HG03095 (cell line): ENCODE measurements at regions not wholly inside any gene's neighbourhood (a gene's known extent, or its start where the extent isn't known, plus 50 kb on each side); places are given as distances from the start of the nearest gene placed in this dataset.

ENCODE experiments used
- ATAC-seq: cut with Tn5 transposase; IDR thresholded peaks from one replicate; pipeline ENCODE4 v1.9.1; 2021; ENCODE audit warnings: moderate library complexity; ENCODE audit not compliant: unreplicated experiment

DNA sequence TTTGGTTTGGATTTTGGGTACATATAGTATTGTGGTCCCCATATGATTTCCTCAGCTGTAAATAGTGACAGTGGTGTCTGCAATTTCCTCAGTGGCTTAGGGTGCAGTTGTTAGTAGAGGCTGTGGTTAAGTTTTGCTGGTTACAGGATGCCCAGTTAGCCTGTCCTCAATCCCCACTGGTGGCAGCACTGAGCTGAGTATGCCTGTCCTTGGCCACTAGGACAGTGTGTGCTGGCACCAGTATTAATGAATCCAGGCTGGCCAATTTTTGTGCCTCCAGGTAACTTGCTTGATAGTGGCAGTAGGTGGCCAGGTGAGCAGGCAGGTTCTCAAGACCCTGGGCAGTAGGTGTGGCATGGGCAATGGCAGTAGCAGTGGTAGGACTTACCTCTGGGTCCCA lies 973.1 kb downstream of the TMEM182 start:
- ATAC-seq = no peak

- ATAC-seq = no peak
Measured at GRCh38 chr2:103738108-103738507, 976.3 kb downstream of the TMEM182 start.

GRCh38 chr2:103738606-103739005 lies 976.8 kb downstream of the TMEM182 start:
- no peak for ATAC-seq

- no peak for ATAC-seq
Measured at GRCh38 chr2:103739186-103739585, 977.4 kb downstream of the TMEM182 start.

DNA sequence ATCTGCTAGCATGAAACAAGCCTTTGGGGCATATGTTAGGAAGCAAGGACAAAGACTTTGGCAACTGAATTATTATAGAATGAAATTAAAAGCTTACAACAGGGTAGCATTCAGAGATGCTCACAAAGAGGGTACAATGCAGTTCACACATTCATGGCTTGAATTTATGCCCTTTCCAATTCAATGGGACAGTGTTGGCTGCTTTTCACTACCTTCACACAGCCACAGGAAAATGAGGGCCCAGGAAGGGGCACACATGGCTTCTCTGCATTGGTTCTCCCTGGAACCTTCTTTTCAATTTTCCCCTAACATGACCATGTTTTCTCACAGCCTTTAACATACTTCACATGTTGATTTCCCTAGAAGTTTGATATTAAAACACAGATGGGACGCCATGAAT lies 978.1 kb downstream of the TMEM182 start:
- no peak for ATAC-seq

DNA sequence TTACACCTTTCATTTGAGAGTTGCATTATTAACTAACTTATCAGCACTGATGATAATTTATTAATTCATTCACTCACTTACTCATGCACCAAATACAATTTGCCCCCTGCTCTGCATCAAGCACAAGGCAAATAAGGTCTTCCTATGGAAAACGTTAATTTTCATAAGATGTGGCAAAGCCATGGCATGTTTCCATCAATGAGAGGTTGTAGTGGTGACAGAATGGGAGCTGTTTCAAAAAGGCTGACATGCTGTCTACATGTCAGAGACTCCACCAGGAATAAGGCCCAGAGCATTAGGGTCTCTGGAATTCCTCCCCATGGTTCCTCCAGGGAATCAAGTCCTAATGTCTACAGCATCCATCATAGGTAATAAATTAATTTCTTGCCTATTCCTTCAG lies 978.8 kb downstream of the TMEM182 start:
- ATAC-seq = no peak

DNA sequence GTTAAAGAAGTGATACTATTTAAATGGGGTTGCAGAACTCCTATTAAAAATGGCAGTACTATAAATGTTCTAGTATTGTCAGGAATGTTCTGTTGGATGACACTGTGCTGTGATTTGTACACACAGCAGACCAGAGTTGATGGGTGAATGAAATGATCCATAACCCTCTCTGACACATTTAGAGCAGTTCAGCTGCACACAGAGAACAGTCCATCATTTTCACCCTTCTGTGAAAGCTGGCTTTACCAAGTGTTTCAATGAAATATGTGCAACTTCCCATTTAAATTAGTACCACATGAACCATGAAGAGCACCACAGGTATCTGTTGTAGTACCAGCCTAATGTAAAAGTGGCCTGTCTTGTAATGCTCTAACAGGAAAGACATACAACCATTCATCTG lies 981.4 kb downstream of the TMEM182 start:
- ATAC-seq = no peak

DNA sequence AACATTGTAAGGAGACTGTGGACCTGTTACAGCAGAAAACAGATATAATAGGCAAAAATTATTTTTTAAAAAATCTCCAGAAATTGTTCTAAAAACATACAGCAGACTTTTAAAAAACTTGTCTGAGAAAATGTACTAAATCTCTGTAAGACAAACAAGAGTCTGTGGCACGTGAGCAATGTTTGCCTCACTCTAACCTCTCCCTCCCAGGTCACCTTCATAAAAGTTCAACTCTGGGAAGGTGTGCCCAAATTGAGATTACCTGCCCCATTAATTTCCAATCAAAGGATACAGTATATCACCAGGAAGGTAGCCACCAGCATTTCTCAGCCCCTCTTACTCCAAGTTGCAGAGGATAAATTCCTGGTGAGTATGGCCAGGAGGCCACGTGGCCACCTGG lies 992.7 kb downstream of the TMEM182 start:
- no peak for ATAC-seq

GRCh38 chr2:103773884-103774283 lies 1012.1 kb downstream of the TMEM182 start:
- no peak for ATAC-seq

GRCh38 chr2:103780088-103780702 lies 1018.4 kb downstream of the TMEM182 start:
- no peak for ATAC-seq

DNA sequence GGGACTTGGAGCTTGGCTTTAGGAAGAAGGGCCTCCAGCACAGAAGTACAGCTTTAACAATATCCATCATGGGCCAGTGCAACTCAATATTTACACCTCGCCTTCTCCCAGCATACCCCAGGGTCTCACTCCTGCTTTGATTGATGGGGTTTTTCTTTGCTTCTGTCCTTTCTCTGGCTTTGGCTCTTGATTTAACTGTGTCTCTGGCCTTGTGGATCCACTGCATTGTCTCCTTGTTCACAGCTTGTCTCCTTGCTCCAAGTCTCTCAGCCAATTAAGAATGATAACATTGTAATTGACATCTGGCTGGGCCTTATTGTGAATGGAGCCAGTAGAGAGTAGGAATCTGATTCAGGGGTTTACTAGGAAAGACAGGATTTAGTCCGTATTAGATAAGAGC lies 1019.5 kb downstream of the TMEM182 start:
- no peak for ATAC-seq

DNA sequence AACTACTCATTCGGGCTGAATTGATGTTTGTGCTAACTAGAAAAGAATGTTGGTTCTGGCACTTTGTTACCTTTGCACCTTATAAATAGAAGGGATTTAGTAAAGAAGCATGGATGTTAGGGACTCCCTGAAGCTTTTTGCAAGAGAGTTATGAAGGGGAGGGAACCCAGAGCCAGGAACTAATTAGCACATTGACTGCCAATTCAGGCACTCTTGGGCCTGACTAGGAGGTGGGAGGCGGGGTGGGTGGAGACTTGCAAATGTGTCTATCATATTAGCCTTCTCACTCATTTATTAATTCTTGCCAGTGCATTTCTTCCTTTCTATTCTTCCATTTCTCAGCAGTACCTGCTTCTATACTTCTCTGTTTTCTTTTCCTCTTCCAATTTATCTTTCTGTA lies 1022.4 kb downstream of the TMEM182 start:
- ATAC-seq = no peak

- no peak for ATAC-seq
Measured at GRCh38 chr2:103785432-103785831, 1023.6 kb downstream of the TMEM182 start.

DNA sequence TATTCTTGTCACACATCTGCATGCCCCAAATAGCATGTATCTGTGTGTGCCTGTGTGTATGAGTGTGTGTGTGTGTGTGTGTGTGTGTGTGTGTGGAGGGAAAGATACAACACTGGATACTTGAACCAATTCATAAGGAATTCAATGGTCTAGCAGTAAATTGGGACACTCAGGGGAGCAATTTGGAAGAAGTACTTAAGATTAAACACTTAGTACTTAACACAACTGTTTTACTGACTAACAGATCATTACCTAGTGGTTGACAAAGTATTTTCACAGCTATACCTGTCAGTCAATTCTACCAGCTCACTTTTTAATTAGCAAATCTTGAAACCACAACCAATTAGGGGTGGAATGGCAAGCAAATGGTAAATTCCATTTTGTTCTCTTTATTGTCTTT lies 1024.1 kb downstream of the TMEM182 start:
- no peak for ATAC-seq

GRCh38 chr2:103788389-103788788 lies 1026.6 kb downstream of the TMEM182 start:
- no peak for ATAC-seq

DNA sequence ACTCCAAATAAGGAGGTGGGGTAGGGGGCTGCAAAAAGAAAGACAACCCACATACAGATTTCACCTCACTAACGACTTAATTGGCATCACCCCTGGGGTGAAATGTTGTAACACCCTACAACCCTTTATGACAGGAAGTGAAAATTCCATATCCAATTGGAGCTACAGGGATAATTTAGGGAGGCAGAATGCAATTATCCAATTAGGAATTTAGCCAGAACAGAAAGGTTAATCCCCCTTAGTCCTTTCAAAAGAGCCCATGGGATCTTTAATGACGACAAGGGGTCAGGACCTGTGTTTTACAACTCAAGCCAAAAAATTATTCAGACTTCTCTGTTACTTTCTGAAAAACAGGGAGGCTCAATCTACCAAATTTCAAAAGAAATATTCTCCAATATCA lies 1027.1 kb downstream of the TMEM182 start:
- no peak for ATAC-seq

DNA sequence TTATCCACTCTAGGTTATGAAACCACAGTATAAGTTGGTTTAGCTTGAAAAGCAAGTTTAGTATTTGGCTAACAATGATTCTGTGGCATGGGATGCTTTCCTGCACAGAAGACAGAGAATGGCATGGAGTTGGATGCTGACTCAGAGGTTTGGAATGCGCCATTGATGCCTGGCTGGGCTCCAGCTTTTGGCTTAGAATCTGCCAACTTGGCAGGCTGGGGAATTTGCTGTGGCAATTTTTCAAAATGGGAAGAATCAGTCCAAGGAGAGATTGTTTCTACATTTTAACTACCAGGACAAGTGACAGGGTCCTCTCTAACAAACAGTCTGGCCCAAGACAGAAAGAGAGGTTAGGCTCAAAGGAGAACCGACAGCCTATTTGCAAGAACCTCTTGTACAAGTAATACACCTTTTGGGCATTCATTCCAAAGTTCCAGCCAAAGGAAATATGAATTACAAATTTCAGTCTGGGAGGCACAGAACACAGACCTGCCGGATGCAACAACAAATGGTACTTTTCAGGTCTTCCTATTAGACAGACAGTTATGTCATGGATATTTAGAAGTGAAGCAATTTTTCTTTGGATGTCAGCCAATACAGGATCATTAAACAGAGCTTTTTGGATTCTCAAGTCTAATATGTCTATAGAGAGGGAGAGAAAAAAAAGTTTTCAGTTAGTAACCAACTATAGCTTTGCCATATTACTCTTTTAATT lies 1027.7 kb downstream of the TMEM182 start:
- ATAC-seq = no peak

DNA sequence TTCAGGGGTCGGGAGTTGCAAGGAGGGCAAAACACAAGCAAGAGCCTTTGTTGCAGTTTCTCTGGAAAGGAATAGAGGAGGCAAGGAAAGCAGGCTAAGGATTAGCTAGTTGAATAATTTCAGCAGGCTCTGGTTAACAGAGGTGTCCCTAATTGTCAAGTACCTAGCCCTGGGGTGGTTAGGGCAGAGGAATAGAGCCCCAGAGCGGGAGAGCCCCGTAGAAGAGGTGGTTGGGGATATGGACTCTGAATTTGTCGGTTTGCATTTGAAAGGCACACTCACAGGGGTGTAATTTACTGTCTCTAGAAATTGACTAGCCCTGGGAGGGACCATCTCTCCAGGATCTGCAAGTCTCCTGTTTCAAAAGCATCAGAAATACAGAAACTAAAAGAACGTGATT lies 1030.2 kb downstream of the TMEM182 start:
- ATAC-seq = no peak

GRCh38 chr2:103798291-103798690 lies 1036.5 kb downstream of the TMEM182 start:
- ATAC-seq = no peak

DNA sequence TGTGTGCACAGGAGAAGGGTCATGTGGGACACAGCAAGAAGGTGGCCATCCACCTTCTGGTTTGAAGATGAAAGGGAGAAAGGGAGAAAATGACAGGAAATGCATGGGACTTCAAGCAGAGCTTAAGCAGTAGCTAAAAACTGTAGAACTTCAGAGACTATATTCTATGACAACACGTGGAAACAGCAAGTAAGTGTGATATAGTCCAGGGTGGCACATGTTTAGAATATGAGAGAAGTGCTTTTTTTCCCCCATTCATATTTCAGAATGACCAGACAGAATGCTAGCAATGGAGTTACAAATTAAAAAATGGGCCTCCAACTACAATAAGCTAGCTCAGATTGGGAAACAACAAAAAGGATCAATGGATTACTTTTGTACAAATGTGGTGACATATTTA lies 1042.2 kb downstream of the TMEM182 start:
- ATAC-seq = no peak

- no peak for ATAC-seq
Measured at GRCh38 chr2:103805746-103806145, 1043.9 kb downstream of the TMEM182 start.

DNA sequence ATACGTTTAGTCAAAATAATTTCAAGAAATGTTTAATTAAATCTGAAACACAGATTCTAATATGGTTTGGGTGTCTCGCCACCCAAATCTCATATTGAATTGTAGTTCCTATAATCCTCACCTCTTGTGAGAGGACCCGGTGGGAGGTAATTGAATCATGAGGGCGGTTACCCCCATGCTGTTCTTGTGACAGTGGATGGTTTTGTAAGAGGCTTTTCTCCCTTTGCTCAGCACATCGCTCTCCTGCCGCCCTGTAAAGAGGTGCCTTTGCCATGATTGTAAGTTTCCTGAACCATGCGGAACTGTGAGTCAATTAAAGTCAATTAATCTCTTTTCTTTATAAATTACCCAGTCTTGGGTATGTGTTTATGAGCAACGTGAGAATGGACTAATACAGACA lies 1045.1 kb upstream of the POU3F3 start:
- ATAC-seq = no peak

DNA sequence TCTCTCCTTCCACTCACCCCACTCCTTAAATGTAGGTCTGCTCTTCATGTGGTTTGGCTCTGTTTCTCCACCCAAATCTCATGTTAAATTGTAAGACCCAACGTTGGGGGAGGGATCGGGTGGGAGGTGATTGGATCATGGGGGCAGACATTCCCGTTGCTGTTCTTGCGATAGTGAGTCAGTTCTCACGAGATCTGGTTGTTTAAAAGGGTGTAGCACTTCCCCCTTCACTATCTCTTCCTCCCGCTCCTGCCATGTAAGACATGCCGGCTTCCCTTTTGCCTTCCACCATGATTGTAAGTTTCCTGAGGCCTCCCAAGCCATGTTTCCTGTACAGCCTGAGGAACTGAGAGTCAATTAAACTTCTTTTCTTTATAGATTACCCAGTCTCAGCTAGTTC lies 1044.5 kb upstream of the POU3F3 start:
- ATAC-seq = no peak
